SK-N-SH treated with all-trans-retinoic acid at 6 μM for 48 hours (cell line): ENCODE measurements at regions not wholly inside any gene's neighbourhood (a gene's known extent, or its start where the extent isn't known, plus 50 kb on each side); places are given as distances from the start of the nearest gene placed in this dataset.

Experiments used
- CREB5 ChIP-seq: fragments of 250-450 bp; sonication (Bioruptor Pico); IDR thresholded peaks from 2 replicates; pipeline ENCODE4 v1.5.1; 2020; ENCODE audit warnings: low read depth, mild to moderate bottlenecking, moderate library complexity
- GLIS3 ChIP-seq: fragments of 250-450 bp; sonication (Bioruptor Pico); IDR thresholded peaks from 2 replicates; pipeline ENCODE4 v1.5.0; 2020; ENCODE audit warnings: mild to moderate bottlenecking, moderate library complexity
- PATZ1 ChIP-seq: fragments of 250-450 bp; sonication (Bioruptor Pico); IDR thresholded peaks from 2 replicates; pipeline ENCODE4 v1.8.0; 2020; ENCODE audit warnings: mild to moderate bottlenecking, moderate library complexity, borderline replicate concordance
- PPARA ChIP-seq: fragments of 250-450 bp; sonication (Bioruptor Pico); IDR thresholded peaks from 2 replicates; pipeline ENCODE4 v1.5.0; 2020; ENCODE audit warnings: mild to moderate bottlenecking, borderline replicate concordance
- RARB ChIP-seq: fragments of 250-450 bp; sonication (Bioruptor Pico); IDR thresholded peaks from 2 replicates; pipeline ENCODE4 v1.8.0; 2021; ENCODE audit warnings: mild to moderate bottlenecking, moderate library complexity
- SNAI2 ChIP-seq: fragments of 250-450 bp; sonication (Bioruptor Pico); IDR thresholded peaks from 2 replicates; pipeline ENCODE4 v1.5.0; 2020; ENCODE audit warnings: mild to moderate bottlenecking, moderate library complexity
- TOX ChIP-seq: fragments of 250-450 bp; sonication (Bioruptor Pico); IDR thresholded peaks from 2 replicates; pipeline ENCODE4 v1.8.0; 2021; ENCODE audit warnings: mild to moderate bottlenecking, moderate library complexity, borderline replicate concordance
- TSHZ2 ChIP-seq: fragments of 250-450 bp; sonication (Bioruptor Pico); IDR thresholded peaks from 2 replicates; pipeline ENCODE4 v1.5.0; 2020; ENCODE audit warnings: mild to moderate bottlenecking, moderate library complexity
- ZC3H10 ChIP-seq: fragments of 250-450 bp; sonication (Bioruptor Pico); IDR thresholded peaks from 2 replicates; pipeline ENCODE4 v1.5.1; 2021; ENCODE audit warnings: mild to moderate bottlenecking, moderate library complexity
- ZFP3 ChIP-seq: fragments of 250-450 bp; sonication (Bioruptor Pico); IDR thresholded peaks from 2 replicates; pipeline ENCODE4 v1.5.0; 2020; ENCODE audit warnings: mild to moderate bottlenecking, moderate library complexity
- ZFP30 ChIP-seq: fragments of 450-650 bp; formaldehyde crosslinking; IDR thresholded peaks from 2 replicates; pipeline ENCODE4 v1.5.0; 2022; ENCODE audit warnings: mild to moderate bottlenecking, moderate library complexity
- ZNF565 ChIP-seq: fragments of 450-650 bp; formaldehyde crosslinking; conservative IDR thresholded peaks from 2 replicates; pipeline ENCODE4 v1.5.0; 2020; ENCODE audit warnings: low read depth, mild to moderate bottlenecking, moderate library complexity
- ZNF8 ChIP-seq: fragments of 450-650 bp; formaldehyde crosslinking; IDR thresholded peaks from 2 replicates; pipeline ENCODE4 v1.5.0; 2020; ENCODE audit warnings: mild to moderate bottlenecking, moderate library complexity

- no peak for TF ChIP-seq GLIS3 (CRISPR knock-in tag)
- TF ChIP-seq ZNF8 (CRISPR knock-in tag): no peak
- TF ChIP-seq CREB5: no peak
- TF ChIP-seq PATZ1: no peak
- no peak for TF ChIP-seq ZNF565 (CRISPR knock-in tag)
- TF ChIP-seq PPARA (CRISPR knock-in tag): no peak
- TF ChIP-seq ZFP30 (CRISPR knock-in tag): no peak
- no peak for TF ChIP-seq RARB (CRISPR knock-in tag)
- no peak for TF ChIP-seq SNAI2 (CRISPR knock-in tag)
- no peak for TF ChIP-seq ZFP3 (CRISPR knock-in tag)
- TF ChIP-seq TSHZ2 (CRISPR knock-in tag): no peak
- TF ChIP-seq TOX (CRISPR knock-in tag): no peak
- TF ChIP-seq ZC3H10 (CRISPR knock-in tag): no peak
Observed at GRCh38 chr4:27787195-27787594, 926.6 kb downstream of the STIM2 start.
